Neural cell (in vitro differentiated cells): ENCODE measurements at regions not wholly inside any gene's neighbourhood (a gene's known extent, or its start where the extent isn't known, plus 50 kb on each side); places are given as distances from the start of the nearest gene placed in this dataset.

ENCODE experiments used
- H2AFZ ChIP-seq: fragments of 200-600, 300-800 bp; sonication (generic), shearing (Covaris generic); 2 replicates; pipeline ENCODE4 v1.6.0; 2014; ENCODE audit warnings: low read depth, mild to moderate bottlenecking, antibody characterized with exemption, low read length, moderate library complexity
- H3F3A ChIP-seq: fragments of 200-600 bp; shearing (Covaris generic); 2 replicates; pipeline ENCODE4 v1.6.1; 2016; ENCODE audit warnings: mild to moderate bottlenecking, moderate library complexity, mixed read lengths, antibody characterized with exemption, low read length; ENCODE audit not compliant: insufficient read depth, poor library complexity, severe bottlenecking
- H3K27ac ChIP-seq: fragments of 200-600, 300-800 bp; sonication (generic), shearing (Covaris generic); 2 replicates; pipeline ENCODE4 v1.5.1; 2014; ENCODE audit warnings: mild to moderate bottlenecking, low read length, moderate library complexity
- H3K27me3 ChIP-seq: fragments of 300-800, 200-600 bp; sonication (generic), shearing (Covaris generic); 2 replicates; pipeline ENCODE4 v1.6.0; 2014; ENCODE audit warnings: mild to moderate bottlenecking, low read depth, low read length, moderate library complexity; ENCODE audit not compliant: insufficient read depth
- H3K36me3 ChIP-seq: fragments of 300-800, 200-600 bp; sonication (generic), shearing (Covaris generic); 2 replicates; pipeline ENCODE4 v1.5.1; 2014; ENCODE audit warnings: mild to moderate bottlenecking, antibody characterized with exemption, low read length, moderate library complexity; ENCODE audit not compliant: insufficient read depth
- H3K4me2 ChIP-seq: fragments of 300-800, 200-600 bp; sonication (generic), shearing (Covaris generic); 2 replicates; pipeline ENCODE4 v1.6.0; 2014; ENCODE audit warnings: mild to moderate bottlenecking, low read length
- H3K4me3 ChIP-seq: fragments of 300-800, 200-600 bp; sonication (generic), shearing (Covaris generic); 2 replicates; pipeline ENCODE4 v1.5.1; 2014; ENCODE audit warnings: mild to moderate bottlenecking, low read length, moderate library complexity
- H3K79me2 ChIP-seq: fragments of 200-600 bp; shearing (Covaris generic); replicated peaks from 2 replicates; pipeline ENCODE4 v1.6.0; 2014; ENCODE audit warnings: mild to moderate bottlenecking, low read length, moderate library complexity; ENCODE audit not compliant: insufficient read depth
- H3K9ac ChIP-seq: fragments of 300-800, 200-600 bp; sonication (generic), shearing (Covaris generic); 2 replicates; pipeline ENCODE4 v1.6.1; 2016; ENCODE audit warnings: mild to moderate bottlenecking, low read length, mixed read lengths
- H3K9me2 ChIP-seq: fragments of 200-600 bp; shearing (Covaris generic); 2 replicates; pipeline ENCODE4 v1.6.1; 2016; ENCODE audit warnings: mild to moderate bottlenecking, low read length, mixed read lengths; ENCODE audit not compliant: insufficient read depth
- H3K9me3 ChIP-seq: fragments of 200-600, 300-800 bp; sonication (generic), shearing (Covaris generic); 2 replicates; pipeline ENCODE4 v1.6.1; 2016; ENCODE audit warnings: mild to moderate bottlenecking, mixed run types, low read length, moderate library complexity, mixed read lengths
- H4K20me1 ChIP-seq: fragments of 200-600 bp; shearing (Covaris generic); 2 replicates; pipeline ENCODE4 v1.6.1; 2016; ENCODE audit warnings: mild to moderate bottlenecking, mixed run types; ENCODE audit not compliant: insufficient read depth
- EP300 ChIP-seq: fragments of 450-650 bp; conservative IDR thresholded peaks from 2 replicates; pipeline ENCODE4 v1.6.1; 2014; ENCODE audit warnings: antibody characterized with exemption, mild to moderate bottlenecking, moderate library complexity; ENCODE audit not compliant: poor library complexity, severe bottlenecking
- EZH2 ChIP-seq: fragments of 200-600, 300-800 bp; shearing (Covaris generic), sonication (generic); IDR thresholded peaks from 2 replicates; pipeline ENCODE4 v1.6.1; 2014; ENCODE audit warnings: antibody characterized with exemption, low read length, borderline replicate concordance, mild to moderate bottlenecking; ENCODE audit not compliant: insufficient read depth, poor library complexity, severe bottlenecking
- MXI1 ChIP-seq: fragments of 450-650 bp; conservative IDR thresholded peaks from 2 replicates; pipeline ENCODE4 v1.6.1; 2014; ENCODE audit warnings: antibody characterized with exemption, mild to moderate bottlenecking; ENCODE audit not compliant: poor library complexity, severe bottlenecking
- POLR2AphosphoS5 ChIP-seq: IDR thresholded peaks from 2 replicates; pipeline ENCODE4 v1.6.1; 2012
- RAD21 ChIP-seq: fragments of 450-650 bp; conservative IDR thresholded peaks from 2 replicates; pipeline ENCODE4 v1.6.1; 2014; ENCODE audit warnings: antibody characterized with exemption, mild to moderate bottlenecking, moderate library complexity
- SMC3 ChIP-seq: fragments of 450-650 bp; conservative IDR thresholded peaks from 2 replicates; pipeline ENCODE4 v1.6.1; 2014; ENCODE audit warnings: antibody characterized with exemption, mild to moderate bottlenecking, moderate library complexity; ENCODE audit not compliant: poor library complexity
- TAF1 ChIP-seq: IDR thresholded peaks from 2 replicates; pipeline ENCODE4 v1.6.1; 2012; ENCODE audit warnings: low read depth
- TF ChIP-seq, protein P1 (sequence below): IDR thresholded peaks from 2 replicates; pipeline ENCODE4 v1.6.1; 2012; ENCODE audit warnings: borderline replicate concordance
- TF ChIP-seq, protein P2 (sequence below): fragments of 450-650 bp; IDR thresholded peaks from 2 replicates; pipeline ENCODE4 v1.5.1; 2014; ENCODE audit warnings: antibody characterized with exemption, mild to moderate bottlenecking, moderate library complexity; ENCODE audit not compliant: poor library complexity, severe bottlenecking

DNA sequence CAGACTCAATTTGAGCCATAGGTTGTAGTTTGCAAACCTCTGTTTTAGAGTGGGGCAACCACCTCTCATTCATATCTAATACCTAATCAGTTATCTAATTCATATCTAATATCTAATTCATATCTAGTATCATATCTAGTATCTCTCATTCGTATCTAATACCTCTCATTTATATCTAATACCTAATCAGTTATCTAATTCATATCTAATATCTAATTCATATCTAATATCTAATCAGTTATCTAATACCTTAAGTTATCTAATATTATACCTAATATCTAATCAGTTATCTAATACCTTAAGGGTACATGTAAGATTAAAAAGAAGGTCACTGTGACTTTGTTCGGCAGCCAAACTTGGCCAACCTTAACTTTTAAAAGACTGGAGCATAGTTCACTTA lies 403.4 kb upstream of the MMADHC start:
- no peaks in the 10 kb centered on the region for H3F3A ChIP-seq
- H3K4me2 ChIP-seq = no peak overlapping the region
- H3K27me3 ChIP-seq = no peaks in the 10 kb centered on the region
- H4K20me1 ChIP-seq = no peaks in the 10 kb centered on the region
- no peak overlapping the region for H3K9ac ChIP-seq
- TF ChIP-seq EZH2 (no peak), EP300 (no peak), RAD21 (no peak), POLR2AphosphoS5 (no peak), MXI1 (no peak), SMC3 (no peak), TAF1 (no peak)
- TF ChIP-seq, protein P1, sequence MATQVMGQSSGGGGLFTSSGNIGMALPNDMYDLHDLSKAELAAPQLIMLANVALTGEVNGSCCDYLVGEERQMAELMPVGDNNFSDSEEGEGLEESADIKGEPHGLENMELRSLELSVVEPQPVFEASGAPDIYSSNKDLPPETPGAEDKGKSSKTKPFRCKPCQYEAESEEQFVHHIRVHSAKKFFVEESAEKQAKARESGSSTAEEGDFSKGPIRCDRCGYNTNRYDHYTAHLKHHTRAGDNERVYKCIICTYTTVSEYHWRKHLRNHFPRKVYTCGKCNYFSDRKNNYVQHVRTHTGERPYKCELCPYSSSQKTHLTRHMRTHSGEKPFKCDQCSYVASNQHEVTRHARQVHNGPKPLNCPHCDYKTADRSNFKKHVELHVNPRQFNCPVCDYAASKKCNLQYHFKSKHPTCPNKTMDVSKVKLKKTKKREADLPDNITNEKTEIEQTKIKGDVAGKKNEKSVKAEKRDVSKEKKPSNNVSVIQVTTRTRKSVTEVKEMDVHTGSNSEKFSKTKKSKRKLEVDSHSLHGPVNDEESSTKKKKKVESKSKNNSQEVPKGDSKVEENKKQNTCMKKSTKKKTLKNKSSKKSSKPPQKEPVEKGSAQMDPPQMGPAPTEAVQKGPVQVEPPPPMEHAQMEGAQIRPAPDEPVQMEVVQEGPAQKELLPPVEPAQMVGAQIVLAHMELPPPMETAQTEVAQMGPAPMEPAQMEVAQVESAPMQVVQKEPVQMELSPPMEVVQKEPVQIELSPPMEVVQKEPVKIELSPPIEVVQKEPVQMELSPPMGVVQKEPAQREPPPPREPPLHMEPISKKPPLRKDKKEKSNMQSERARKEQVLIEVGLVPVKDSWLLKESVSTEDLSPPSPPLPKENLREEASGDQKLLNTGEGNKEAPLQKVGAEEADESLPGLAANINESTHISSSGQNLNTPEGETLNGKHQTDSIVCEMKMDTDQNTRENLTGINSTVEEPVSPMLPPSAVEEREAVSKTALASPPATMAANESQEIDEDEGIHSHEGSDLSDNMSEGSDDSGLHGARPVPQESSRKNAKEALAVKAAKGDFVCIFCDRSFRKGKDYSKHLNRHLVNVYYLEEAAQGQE = no peak
- TF ChIP-seq, protein P2, sequence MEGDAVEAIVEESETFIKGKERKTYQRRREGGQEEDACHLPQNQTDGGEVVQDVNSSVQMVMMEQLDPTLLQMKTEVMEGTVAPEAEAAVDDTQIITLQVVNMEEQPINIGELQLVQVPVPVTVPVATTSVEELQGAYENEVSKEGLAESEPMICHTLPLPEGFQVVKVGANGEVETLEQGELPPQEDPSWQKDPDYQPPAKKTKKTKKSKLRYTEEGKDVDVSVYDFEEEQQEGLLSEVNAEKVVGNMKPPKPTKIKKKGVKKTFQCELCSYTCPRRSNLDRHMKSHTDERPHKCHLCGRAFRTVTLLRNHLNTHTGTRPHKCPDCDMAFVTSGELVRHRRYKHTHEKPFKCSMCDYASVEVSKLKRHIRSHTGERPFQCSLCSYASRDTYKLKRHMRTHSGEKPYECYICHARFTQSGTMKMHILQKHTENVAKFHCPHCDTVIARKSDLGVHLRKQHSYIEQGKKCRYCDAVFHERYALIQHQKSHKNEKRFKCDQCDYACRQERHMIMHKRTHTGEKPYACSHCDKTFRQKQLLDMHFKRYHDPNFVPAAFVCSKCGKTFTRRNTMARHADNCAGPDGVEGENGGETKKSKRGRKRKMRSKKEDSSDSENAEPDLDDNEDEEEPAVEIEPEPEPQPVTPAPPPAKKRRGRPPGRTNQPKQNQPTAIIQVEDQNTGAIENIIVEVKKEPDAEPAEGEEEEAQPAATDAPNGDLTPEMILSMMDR = no peak
- no peak overlapping the region for H3K4me3 ChIP-seq
- no peaks in the 10 kb centered on the region for H3K36me3 ChIP-seq
- no peaks in the 10 kb centered on the region for H3K9me3 ChIP-seq
- H3K27ac ChIP-seq = no peak overlapping the region
- no peak overlapping the region for H2AFZ ChIP-seq
- H3K9me2 ChIP-seq = no peaks in the 10 kb centered on the region
- H3K79me2 ChIP-seq = no peaks in the 10 kb centered on the region

DNA sequence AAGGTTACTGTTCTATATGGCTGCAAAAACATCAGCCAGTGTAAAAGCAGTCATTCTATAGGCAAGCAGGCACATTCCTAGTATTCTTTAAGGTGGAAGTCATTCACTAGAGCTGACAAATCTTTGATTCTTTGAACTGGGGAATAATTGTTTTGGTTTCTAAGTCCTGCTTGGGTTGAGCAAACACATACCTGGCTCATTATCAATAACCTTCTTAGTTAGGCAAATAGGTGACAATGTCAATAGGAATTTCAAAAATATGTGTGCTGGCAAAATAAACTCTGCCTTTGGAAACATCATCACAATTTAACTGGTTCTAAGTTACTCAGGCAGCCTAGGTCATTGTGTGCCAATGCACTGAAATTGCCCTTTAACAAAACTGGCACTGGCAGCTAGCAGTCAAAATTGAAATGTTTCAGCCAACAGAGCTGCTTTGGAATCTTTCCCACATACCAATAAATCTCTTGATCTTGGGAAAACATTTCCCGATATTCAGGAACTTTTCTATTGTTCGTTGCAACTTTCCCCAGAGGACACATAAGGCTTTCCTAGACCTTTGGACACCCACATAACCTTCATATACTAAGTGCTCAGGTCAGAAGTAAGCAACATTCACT lies 402.0 kb upstream of the MMADHC start:
- H3F3A ChIP-seq = no peaks in the 10 kb centered on the region
- TF ChIP-seq EP300 (no peak), RAD21 (no peak), TAF1 (no peak), SMC3 (no peak), MXI1 (no peak), EZH2 (no peak), POLR2AphosphoS5 (no peak)
- TF ChIP-seq, protein P2 = no peak
- TF ChIP-seq, protein P1 = no peak
- H3K4me3 ChIP-seq = no peak overlapping the region
- no peak overlapping the region for H3K9ac ChIP-seq
- H3K27me3 ChIP-seq = no peaks in the 10 kb centered on the region
- H3K79me2 ChIP-seq = no peaks in the 10 kb centered on the region
- H3K4me2 ChIP-seq = no peak overlapping the region
- no peak overlapping the region for H2AFZ ChIP-seq
- H3K27ac ChIP-seq = no peak overlapping the region
- no peaks in the 10 kb centered on the region for H3K9me3 ChIP-seq
- no peaks in the 10 kb centered on the region for H4K20me1 ChIP-seq
- H3K9me2 ChIP-seq = no peaks in the 10 kb centered on the region
- H3K36me3 ChIP-seq = no peaks in the 10 kb centered on the region
